LHCN-M2 (cell line): ENCODE measurements at regions not wholly inside any gene's neighbourhood (a gene's known extent, or its start where the extent isn't known, plus 50 kb on each side); places are given as distances from the start of the nearest gene placed in this dataset.
A peak's percentile ranks its signal among the peaks of the same experiment; 100 is the strongest.

Source experiments
- DNase-seq: peaks from one replicate; pipeline ENCODE4 v3.0.0-alpha.2; 2012; ENCODE audit warnings: low read depth

DNA sequence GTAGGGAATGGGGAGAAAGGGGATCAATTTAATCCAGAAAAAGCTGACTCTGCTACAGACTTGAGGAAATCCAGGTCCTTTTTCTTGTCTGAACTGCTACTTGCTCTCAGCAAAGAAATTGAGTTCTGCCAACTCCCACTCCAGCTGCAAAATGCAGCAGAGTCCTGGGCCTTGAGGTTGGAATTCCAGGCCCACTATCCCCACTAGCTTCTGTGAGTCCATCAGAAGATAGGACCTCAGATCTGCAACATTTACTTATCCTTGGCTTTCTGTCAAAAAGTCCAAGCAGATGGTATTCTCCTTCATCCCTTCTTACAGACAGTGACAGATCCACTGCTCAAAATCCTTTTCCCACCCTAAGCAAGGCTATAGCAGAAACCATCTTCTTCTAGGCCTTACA is 219.2 kb downstream of the ARHGAP12 start:
- peak; percentile 46 for DNase-seq

DNA sequence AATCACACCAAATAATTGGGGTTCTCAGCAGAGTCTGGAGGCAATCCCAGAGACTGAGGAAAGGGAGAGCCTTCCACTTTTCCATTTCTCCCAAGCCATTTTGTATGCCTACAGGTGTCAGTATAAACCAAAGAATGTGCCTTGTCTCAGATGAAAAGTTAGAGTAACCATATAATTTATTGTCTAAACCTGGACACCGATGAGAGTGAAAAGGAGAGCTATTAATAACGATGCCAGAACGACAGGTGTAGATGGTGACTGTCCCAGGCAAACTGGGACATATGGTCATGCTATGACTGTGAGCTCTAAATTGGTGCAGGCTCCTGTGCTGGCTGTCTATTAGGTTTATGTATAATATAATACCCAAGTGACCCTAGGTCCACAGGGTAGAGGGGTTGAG is 219.6 kb downstream of the ARHGAP12 start:
- DNase-seq, result peak; percentile 73

DNA sequence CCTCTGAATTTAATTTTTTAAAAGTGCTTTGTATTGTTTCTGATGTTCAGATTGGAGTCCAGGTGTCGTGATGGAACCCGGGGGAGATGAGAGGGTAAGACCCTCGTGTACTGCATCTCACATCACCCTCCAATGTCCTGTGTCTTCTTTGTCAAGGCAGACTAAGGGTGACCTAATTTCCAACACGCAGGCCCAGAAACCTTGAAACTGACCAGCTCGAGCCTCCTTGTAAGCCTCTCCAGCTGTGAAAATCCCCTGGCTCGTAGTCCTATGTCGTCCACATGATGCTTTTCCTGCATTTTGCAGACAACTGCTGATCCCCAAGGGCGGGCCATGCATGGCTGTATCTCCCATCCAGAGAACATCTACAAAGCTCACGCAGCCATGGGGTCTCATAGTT is 220.2 kb downstream of the ARHGAP12 start:
- no peak for DNase-seq

DNA sequence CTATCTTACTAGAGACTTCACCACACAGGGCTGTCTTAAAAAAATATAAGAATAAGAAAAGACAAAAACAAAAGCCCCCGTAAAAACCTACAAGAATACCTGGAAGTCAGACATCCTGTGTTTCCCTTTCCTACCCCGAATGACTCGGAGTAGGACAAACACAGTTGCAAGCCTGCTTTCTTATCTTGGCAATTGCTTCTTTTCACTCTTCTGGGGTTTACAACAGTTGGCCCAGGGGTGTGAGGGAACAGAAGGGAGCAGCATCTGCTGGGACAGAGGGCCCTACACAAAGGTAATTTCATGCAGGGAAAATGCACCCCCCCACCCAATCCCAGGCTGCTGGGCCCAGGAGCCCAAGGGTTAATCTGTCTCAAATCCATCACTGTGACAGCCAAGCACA is 220.6 kb downstream of the ARHGAP12 start:
- DNase-seq, result peak; percentile 25

DNA sequence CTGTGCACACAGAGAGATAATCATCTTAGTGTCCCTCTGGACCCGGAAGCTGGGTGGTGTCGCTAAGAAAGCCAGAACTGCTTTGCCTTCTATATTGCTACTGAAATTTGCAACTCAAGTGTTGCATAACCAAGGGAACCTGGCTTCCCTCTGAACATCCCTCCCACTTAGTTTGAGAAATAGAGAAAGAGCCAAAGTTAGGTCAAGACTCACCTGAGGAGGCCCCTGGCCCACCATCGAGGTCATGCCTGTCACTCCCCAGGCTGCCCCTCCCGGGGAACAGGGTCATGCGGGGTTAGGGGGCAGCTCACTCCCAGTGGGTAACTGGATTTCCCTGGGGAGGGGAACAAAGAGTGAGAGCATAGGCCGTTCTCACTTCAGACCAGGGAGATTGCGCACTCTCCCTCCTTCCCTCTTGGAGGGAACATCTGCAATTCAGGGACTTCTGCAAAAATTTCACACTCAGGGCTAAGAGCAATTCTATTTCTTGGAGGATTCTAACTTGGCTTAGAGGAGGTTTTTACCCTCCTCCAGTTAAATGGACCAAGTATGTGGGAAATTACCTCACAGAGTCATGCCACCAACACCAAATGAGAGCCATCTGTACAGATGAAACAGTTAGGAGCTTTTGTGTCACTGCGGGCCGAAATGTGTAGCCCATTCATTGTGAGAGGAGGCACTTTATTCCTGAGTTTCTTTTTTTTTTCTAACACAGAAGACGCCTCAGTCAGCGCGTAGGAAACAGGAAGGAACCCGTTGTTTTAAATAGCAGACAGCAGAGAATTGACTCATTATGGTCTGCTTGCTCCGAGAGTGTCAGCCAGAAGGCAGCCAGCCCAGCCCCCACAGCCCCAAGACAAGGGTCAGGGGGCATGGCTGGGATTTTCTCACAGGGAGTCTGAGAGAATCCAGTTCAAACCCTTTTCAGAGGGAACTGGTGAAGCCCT is 221.3 kb downstream of the ARHGAP12 start:
- DNase-seq, result peak; percentile 78

DNA sequence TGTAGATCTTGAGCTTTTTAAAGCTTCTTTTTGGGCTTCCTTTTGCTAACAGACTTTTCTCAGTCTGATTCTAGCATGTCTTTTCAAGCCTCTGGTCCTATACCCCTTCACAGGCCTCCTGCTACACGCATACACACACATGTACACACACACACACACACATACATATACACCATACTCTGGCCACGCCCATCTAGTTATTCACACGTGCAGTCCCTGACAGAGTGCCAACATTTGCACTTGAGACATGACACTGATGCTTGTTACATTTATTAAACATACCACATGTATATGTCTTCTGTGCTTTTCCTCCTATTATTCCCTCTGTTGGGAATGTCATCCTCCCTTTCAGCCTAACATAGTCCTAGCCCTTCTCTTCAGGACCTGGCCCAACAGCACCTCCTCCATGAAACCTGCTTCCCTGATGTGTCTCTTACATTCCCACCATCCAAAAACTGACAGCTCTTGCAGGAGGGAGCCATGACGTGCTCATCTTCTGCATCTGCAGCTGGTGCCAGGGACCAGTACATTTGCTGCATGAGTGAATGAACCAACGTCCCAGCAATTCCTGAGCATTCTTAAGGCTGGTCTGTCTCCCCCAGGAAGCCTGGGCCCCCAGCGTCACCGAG is 222.1 kb downstream of the ARHGAP12 start:
- no peak for DNase-seq

DNA sequence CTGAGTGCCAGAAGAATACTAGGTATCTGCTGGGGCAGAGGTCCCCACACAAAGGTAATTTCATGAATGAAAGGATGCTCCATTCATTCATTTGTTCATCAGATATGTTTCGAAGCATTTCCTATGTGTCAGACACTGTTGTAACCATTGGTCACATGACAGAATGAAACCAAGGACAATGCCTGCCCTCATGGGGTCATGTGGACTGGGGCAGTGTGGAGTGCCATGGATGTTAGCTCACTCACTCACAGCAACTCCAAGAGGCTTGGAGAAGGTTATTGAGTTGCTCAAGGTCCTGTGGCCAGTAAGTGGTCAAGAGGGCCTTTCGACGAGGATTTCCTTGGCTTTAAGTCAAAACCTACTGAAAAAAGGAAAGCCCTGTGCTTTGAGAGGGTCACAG is 223.5 kb downstream of the ARHGAP12 start:
- no peak for DNase-seq

DNA sequence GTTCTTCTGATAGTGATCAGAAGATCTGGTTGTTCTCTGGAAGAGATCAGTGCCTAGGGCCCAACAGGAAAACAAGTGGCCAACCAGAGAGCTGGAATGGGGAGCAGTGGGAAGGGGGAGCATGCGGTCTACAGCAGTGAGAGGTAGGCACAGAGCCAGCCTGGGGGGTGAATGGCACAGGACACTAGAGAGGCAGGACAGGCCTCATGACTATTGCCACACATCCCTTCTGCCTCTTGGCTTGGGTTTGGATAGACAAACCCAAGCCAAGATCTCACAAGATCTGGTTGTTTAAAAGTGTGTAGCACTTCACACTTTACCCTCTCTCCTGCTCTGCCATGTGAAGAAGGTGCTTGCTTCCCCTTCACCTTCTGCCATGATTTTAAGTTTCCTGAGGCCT is 224.4 kb downstream of the ARHGAP12 start:
- DNase-seq, result no peak

DNA sequence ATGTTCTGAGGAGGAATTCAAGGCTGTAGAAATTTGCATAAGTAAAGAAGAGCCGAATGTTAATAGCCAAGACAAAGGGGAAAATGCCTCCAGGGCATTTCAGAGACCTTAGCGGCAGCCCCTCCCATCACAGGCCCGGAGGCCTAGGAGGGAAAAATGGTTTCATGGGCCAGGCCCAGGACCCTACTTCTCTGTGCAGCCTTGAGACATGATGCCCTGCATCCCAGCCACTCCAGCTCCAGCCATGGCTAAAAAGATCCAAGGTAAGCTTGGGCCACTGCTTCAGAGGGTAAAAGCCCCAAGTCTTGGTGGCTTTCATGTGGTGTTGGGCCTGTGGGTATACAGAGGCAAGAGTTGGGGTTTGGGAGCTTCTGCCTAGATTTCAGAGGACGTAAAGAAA is 225.7 kb downstream of the ARHGAP12 start:
- DNase-seq, result no peak

DNA sequence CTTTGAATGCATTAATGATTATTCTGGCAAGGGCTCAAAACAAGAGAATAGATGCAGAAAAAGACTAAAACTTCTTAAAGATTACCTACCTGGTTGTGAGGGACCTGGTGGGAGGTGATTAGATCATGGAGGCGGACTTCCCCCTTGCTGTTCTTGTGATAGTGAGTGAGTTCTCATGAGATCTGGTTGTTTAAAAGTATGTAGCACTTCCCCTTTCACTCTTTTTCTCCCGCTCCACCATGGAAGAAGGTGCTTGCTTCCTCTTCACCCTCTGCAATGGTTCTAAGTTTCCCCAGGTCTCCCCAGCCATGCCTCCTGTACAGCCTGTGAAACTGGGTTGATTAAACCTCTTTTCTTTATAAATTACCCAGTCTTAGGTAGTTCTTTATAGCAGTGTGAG is 226.6 kb downstream of the ARHGAP12 start:
- DNase-seq, result no peak

DNA sequence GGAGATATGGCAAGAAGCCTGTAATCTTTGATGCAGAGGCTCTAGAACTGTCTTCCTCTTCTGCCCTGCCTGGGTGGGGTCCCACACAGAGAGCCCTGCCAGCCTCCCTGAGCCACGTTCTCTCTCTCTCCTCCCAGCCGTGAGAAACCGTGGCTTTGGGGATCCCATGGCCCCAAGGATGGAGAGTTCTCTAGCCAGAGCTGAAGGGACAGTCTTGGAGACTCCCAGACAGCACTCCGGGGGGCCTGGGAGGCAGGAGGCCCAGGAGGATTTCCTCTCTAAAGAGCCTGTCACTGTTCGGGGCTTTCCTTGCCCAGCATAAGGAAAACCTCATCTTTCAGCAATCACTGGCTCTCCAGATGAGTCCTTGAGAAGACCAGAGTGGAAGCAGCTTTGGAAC is 227.1 kb downstream of the ARHGAP12 start:
- DNase-seq, result no peak

DNA sequence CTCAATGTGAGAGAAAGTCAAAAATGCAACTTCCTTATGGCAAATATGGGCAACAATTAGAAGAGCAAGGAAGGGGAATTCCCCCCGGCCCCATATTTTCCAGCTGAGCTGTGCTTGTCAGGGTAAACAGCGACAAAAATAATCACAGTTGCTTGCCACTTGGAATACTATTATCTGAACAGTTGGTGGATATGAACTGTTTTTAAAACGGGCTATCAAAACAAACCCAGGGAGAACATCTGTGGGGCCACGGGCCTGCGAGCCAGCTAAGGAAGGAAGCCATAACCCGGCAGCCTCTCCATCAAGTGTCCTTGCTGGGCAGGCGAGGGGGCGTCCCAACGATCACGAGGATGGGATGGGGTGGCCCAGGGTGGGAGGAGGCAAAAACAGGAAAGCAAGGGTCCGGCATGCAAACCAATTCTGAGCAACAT is 228.4 kb downstream of the ARHGAP12 start:
- no peak for DNase-seq

DNA sequence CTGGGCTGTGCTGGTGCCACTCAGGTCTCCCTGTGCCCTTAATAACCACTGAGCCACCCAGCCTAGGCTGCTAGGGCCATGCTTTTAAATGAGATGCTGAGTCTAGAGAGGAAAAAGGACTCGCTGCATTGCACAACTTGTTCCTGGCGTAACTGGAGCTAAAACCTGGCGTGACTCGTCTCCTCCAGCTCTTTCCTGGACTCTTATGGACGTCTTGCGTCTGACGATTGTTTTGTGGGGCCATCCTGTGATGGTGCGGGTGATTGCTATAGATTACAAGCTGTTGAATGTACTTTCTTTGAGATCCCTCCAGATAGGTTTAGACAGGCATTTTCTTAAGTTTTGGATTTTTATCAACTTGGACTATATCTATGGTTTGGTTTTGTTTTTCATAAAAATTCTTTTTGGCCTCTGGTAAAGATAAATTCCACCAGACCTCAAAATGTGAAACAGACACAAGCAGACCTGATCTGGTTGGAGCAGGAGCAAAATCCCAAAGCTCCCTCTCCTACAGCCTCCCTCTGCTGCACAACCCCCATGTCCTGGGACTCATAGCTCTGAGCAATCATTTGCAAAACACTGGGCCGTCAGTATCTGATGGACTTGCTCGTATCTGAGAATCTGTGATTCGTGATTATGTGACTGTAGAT is 230.3 kb downstream of the ARHGAP12 start:
- peak; percentile 82 for DNase-seq

DNA sequence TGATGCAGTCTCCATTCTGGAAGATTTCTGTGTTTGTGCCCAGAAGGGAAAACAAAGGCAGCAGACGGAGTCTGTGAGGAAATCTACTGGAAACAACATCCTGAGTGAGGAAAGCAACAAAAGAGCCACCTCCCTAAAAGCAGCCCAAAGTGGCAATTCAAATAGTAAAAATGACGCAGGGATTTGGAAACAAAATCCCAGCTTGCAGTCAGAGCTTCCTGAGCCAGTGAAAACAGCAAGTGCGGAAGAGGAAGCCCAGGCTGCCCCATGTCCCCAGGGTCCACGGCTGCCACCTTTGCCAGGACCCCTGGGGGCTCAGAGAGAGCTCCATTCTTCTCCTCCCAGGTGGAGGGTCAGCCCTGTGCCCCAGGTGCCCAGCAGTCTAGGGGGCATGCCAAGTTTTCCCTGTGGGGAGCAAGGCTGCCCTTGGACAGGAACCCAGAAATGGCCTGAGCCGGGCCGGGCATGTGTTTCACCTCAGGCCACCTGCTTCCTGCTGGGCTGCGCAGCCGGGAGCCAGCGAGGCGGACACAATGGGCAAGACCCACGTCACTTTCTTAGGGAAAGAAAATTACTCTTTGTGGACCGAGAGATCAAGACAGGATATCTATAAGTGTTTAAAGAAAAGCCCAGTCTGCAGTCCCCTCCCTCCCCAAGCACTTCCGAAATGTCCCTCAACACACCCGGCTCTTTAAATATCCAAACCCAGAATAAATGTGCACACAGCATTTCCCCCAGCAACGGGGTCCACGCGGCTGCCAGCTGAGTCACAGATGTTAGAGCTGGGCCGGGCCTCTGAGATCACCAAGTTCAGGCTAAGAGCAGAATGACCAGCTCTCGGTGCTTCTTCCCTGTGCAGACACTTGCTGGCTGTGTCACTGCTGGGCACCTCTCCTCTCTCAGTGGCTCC is 231.1 kb downstream of the ARHGAP12 start:
- peak; percentile 87 for DNase-seq

DNA sequence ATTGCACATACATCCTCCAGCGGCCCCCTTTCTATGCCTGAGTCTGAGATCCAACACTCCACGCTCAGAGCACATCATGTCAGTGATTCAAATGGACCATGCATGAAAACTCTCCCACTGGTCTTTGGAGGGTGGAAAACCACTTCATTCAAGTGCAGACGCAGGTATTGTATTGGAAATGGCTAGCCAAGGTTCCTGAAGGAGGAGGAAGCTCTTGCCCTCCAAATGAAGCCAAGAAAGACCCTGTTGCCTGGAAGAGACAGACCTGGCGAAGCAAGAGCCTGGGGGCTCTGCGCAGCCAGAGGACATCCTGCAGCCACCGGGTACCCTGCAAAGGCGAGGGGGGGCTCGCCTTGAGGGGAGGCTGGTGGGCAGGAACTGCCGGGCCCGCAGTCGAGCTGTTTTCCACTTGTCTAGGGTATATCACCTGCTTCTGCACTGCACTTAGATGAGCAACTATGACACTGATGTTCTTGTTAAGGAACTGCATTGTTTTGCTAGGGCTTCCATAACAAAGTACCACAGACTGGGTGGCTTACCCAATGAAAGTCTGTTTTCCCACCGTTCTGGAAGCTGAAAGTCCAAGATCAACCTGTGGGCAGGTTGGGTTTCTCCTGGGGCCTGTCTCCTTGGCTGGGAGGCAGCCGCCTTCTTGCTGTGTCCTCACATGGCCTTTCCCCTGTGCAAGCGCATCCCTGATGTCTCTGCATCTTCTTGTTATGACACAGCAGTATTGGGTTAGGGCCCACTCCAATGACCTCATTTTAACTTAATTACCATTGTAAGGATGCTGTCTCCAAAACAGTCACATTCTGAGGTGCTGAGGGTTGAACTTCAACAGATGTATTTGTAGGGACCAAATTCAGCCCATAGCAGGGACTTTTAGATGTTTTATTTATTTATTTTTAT is 233.4 kb downstream of the ARHGAP12 start:
- no peak for DNase-seq

DNA sequence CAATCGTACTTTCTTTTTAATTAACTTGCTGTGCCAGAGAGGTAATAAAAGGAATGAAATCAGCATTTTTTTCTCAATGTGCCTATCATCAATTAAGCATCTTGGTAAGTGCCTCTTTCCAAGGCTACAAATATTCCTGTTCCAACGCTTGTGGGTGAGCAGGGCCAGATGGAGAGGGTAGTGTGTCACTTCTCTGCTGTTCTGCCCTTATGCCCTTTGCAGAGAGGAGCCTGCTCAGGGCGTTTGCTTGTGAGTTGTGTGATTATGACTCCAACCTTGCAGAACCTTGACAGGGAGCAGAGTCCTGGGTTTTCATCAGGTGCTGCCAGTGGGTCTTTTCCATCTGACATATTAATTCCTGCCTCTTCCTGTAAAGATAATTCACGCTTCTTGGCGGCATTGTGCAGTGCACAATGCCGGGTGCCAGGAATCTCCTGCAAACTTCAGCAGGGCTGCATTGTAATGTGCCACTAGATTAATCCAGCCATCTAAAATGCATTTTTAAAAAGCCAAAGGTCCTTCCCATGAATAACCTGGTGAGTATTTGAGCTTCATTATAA is 234.4 kb downstream of the ARHGAP12 start:
- DNase-seq, result no peak

DNA sequence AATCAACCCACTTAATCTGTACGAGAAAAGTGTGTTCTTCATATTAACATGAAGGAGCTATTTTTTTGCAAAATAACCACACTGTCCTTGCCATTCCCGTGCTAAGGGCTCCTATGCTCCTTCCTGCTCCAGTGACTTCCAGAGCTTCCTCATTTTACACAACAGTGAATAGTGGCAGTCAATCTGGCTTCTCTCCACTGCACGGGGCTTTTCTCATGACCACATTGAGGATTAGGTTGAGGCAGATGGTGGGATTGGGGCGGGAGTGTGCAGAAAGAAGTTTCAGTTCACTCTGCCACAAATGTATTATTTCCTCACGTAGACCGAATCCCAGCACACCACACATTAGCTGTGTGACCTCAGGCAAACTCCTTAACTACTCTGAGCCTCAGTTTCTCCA is 235.1 kb downstream of the ARHGAP12 start:
- DNase-seq, result no peak

DNA sequence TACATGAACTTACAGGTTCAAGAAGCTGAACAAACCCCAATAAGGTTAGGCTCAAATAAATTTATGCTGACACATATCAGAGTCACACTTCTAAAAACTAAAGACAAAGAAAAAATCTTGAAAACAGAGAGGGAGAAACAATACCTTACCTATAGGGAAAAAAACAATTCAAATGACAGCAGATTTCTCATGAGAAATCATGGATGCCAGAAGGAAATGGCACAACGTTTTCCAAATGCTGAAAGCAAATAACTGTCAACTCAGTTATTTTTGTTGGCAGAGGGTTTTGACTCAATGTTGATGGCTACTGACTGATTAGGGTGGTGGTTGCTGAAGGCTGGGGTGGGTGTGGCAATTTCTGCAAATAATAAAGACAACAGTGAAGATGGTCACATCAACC is 239.4 kb downstream of the ARHGAP12 start:
- no peak for DNase-seq

DNA sequence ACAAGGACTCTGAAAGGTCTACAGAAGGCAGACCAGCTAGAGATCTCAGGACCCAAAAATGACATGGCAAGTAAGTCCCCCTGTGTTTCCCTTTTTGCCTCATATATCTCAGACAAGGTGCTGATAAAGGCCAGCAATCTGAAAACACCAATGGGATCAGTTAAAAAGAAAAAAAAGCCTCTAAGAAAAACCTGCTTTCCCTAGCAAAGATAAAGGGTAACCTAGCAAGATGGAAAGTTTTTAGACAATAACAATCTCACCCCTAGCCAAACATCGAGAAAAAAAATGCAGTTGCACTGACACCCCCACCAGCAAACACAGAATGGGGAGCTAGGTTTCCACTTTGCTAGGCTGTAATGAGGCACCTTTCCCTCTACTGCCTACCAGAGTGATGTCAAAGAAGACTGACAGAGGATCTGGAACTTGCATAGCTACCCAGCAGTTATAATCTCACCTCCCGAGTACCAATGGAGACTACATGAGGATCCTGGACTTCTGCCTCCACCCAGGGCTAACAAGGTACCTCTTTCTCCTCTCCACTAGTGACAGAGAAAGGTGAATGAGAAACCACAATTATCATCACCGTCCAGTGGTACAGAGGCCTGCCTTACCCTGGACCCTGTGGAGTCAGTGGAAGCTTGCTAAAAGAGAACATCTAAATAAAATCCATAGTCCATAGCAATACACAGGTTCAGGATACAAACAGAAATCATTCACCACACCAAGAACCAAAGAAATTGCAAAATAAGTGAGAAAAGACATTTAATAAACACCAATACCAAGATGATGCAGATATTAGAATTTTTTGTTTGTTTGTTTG is 240.8 kb downstream of the ARHGAP12 start:
- no peak for DNase-seq
